ENCODE measurements at regions not wholly inside any gene's neighbourhood (a gene's known extent, or its start where the extent isn't known, plus 50 kb on each side); places are given as distances from the start of the nearest gene placed in this dataset.

DNA sequence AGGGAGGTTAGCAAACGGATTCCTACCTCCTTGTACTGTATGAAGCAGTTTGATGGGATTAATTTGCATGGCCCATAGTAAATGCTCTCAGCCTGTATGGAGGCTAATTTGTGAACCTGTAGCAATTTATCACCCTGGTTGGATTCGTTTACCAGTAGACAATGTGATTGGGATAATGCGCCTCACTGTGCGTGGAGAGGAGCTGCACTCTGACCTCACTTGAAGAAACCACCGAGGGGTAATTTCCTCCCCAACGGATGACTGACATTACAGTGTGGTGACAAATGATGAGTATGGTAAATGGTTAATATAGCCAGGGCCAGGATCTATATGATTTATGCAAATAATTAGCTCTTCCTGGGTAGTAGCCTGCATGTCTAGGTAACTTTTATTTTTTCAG is 479.1 kb upstream of the RBFOX1 start:
- H3K9me3 ChIP-seq = no peaks in the 10 kb centered on the region
- H3K27me3 ChIP-seq = no peaks in the 10 kb centered on the region
- TF ChIP-seq POLR2AphosphoS5 (IDR thresholded peaks at IDR 0.05) (no peak), POLR2A (IDR thresholded peaks at IDR 0.05) (no peak)
- TF ChIP-seq, protein P1, sequence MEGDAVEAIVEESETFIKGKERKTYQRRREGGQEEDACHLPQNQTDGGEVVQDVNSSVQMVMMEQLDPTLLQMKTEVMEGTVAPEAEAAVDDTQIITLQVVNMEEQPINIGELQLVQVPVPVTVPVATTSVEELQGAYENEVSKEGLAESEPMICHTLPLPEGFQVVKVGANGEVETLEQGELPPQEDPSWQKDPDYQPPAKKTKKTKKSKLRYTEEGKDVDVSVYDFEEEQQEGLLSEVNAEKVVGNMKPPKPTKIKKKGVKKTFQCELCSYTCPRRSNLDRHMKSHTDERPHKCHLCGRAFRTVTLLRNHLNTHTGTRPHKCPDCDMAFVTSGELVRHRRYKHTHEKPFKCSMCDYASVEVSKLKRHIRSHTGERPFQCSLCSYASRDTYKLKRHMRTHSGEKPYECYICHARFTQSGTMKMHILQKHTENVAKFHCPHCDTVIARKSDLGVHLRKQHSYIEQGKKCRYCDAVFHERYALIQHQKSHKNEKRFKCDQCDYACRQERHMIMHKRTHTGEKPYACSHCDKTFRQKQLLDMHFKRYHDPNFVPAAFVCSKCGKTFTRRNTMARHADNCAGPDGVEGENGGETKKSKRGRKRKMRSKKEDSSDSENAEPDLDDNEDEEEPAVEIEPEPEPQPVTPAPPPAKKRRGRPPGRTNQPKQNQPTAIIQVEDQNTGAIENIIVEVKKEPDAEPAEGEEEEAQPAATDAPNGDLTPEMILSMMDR (IDR thresholded peaks at IDR 0.05) = no peak
- no peak for DNase-seq (ENCODE audit: low spot score in 2 of 2)
- H3K36me3 ChIP-seq = no peaks in the 10 kb centered on the region
- H3K4me1 ChIP-seq = no peaks in the 10 kb centered on the region
- intact Hi-C loops (cut with DNase I; ENCODE audit: low total_unique reads) = no loop called here
- no peak overlapping the region for H3K27ac ChIP-seq
- H3K4me3 ChIP-seq = no peak overlapping the region

- no peaks in the 10 kb centered on the region for H3K9me3 ChIP-seq
- H3K36me3 ChIP-seq = no peaks in the 10 kb centered on the region
- intact Hi-C loops (cut with DNase I; ENCODE audit: low total_unique reads) = no loop called here
- H3K4me1 ChIP-seq = no peaks in the 10 kb centered on the region
- no peaks in the 10 kb centered on the region for H3K27me3 ChIP-seq
- H3K27ac ChIP-seq = no peak overlapping the region
- no peak overlapping the region for H3K4me3 ChIP-seq
- no peak for DNase-seq (ENCODE audit: low spot score in 2 of 2)
- TF ChIP-seq POLR2AphosphoS5 (IDR thresholded peaks at IDR 0.05) = no peak
- TF ChIP-seq POLR2A (IDR thresholded peaks at IDR 0.05) = no peak
- TF ChIP-seq, protein P1 (IDR thresholded peaks at IDR 0.05) = no peak
These were observed 479.9 kb upstream of the RBFOX1 start for GRCh38 chr16:6852643-6853225.

DNA sequence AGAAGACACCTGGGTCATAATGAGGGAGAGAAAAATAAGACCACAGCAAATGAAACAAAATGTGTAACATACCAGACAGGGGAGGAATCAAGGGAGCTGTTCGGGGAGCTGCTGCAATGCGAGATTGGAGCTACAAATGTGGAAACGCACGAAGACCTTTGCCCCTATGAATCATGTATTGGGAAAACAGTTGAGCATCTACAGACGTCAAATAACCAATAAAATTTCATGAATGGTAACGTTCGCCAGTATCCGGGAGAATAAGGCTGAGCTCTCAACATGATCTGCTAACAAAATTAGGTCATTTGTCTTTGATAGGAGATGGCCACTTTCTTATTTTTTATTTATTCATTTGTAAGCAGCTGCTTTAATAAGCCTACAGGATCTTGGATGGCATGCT is 486.2 kb upstream of the RBFOX1 start:
- no peak for DNase-seq (ENCODE audit: low spot score in 2 of 2)
- no peak overlapping the region for H3K27ac ChIP-seq
- H3K4me1 ChIP-seq = no peaks in the 10 kb centered on the region
- intact Hi-C loops (cut with DNase I; ENCODE audit: low total_unique reads) = no loop called here
- H3K27me3 ChIP-seq = no peaks in the 10 kb centered on the region
- no peaks in the 10 kb centered on the region for H3K36me3 ChIP-seq
- no peak overlapping the region for H3K4me3 ChIP-seq
- H3K9me3 ChIP-seq = peaks cover 0 to 12% of the 10 kb centered on the region in 2 donors
- TF ChIP-seq, protein P1 (IDR thresholded peaks at IDR 0.05) = no peak
- TF ChIP-seq POLR2A (IDR thresholded peaks at IDR 0.05) = no peak
- no peak for TF ChIP-seq POLR2AphosphoS5 (IDR thresholded peaks at IDR 0.05)

DNA sequence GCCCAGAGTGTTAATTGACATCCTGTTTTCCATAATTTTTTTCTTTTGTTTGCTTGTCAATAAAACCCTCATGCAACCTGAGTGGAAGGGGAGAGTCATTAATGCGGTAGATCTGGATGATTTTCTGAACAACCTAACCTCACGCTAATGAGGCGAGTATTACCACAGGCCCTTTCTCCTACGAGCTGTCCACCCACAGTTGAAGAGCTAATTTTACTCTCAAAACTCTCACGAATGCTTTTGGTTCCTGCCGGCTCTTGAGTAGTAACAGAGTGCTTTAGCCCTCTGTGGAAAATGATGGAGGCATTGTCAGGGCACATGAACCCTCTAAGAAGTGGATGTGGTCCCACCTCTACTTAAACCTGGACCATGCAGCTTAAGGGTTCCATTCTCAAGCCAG is 491.3 kb upstream of the RBFOX1 start:
- no peak overlapping the region for H3K27ac ChIP-seq
- no peak overlapping the region for H3K4me3 ChIP-seq
- TF ChIP-seq POLR2A (IDR thresholded peaks at IDR 0.05) (no peak), POLR2AphosphoS5 (IDR thresholded peaks at IDR 0.05) (no peak)
- TF ChIP-seq, protein P1 (IDR thresholded peaks at IDR 0.05) = no peak
- peaks cover 0 to 12% of the 10 kb centered on the region in 2 donors for H3K9me3 ChIP-seq
- intact Hi-C loops (cut with DNase I; ENCODE audit: low total_unique reads) = no loop called here
- H3K27me3 ChIP-seq = no peaks in the 10 kb centered on the region
- no peaks in the 10 kb centered on the region for H3K4me1 ChIP-seq
- H3K36me3 ChIP-seq = no peaks in the 10 kb centered on the region
- no peak for DNase-seq (ENCODE audit: low spot score in 2 of 2)

- DNase-seq (ENCODE audit: low spot score in 2 of 2) = no peak
- H3K4me1 ChIP-seq = no peaks in the 10 kb centered on the region
- no peaks in the 10 kb centered on the region for H3K9me3 ChIP-seq
- H3K4me3 ChIP-seq = no peak overlapping the region
- TF ChIP-seq POLR2AphosphoS5 (IDR thresholded peaks at IDR 0.05) (no peak), POLR2A (IDR thresholded peaks at IDR 0.05) (no peak)
- TF ChIP-seq, protein P1 (IDR thresholded peaks at IDR 0.05) = no peak
- H3K36me3 ChIP-seq = no peaks in the 10 kb centered on the region
- no peaks in the 10 kb centered on the region for H3K27me3 ChIP-seq
- H3K27ac ChIP-seq = no peak overlapping the region
- intact Hi-C loops (cut with DNase I; ENCODE audit: low total_unique reads) = no loop called here
These were observed 494.9 kb upstream of the RBFOX1 start for GRCh38 chr16:6837722-6838121.

Measured in breast epithelium (tissue), 4 donors.